GM06990 (cell line): ENCODE measurements at regions not wholly inside any gene's neighbourhood (a gene's known extent, or its start where the extent isn't known, plus 50 kb on each side); places are given as distances from the start of the nearest gene placed in this dataset.

Source experiments
- DNase-seq: peaks from one replicate; pipeline ENCODE4 v3.0.0-alpha.2; 2011; ENCODE audit not compliant: insufficient read length; ENCODE audit errors: extremely low read depth
- H3K27me3 ChIP-seq: replicated peaks from 2 replicates; pipeline ENCODE4 v1.6.0; 2011; ENCODE audit warnings: low read length; ENCODE audit not compliant: control insufficient read depth, insufficient read depth
- H3K36me3 ChIP-seq: 2 replicates; pipeline ENCODE4 v1.5.1; 2011; ENCODE audit warnings: low read length; ENCODE audit not compliant: control insufficient read depth, insufficient read depth
- H3K4me3 ChIP-seq: replicated peaks from 2 replicates; pipeline ENCODE4 v1.5.1; 2011; ENCODE audit warnings: low read depth, mild to moderate bottlenecking, control low read depth, low read length
- CTCF ChIP-seq: IDR thresholded peaks from 2 replicates; pipeline ENCODE4 v1.5.1; 2011; ENCODE audit warnings: low read length, control low read depth, mild to moderate bottlenecking, inconsistent platforms; ENCODE audit not compliant: insufficient read depth, poor library complexity, severe bottlenecking

GRCh38 chr15:31236184-31237042, 90.2 kb upstream of the KLF13 start:
- Histone ChIP-seq H3K36me3 (no peaks in the 10 kb centered on the region), H3K27me3 (no peaks in the 10 kb centered on the region), H3K4me3 (no peak overlapping the region)
- TF ChIP-seq CTCF = no peak
- peak; percentile 81 for DNase-seq

- Histone ChIP-seq H3K4me3 (no peak overlapping the region), H3K36me3 (no peaks in the 10 kb centered on the region), H3K27me3 (no peaks in the 10 kb centered on the region)
- TF ChIP-seq CTCF = no peak
- DNase-seq = no peak
Measured at GRCh38 chr15:31237043-31237324, 89.7 kb upstream of the KLF13 start.

- no peak overlapping the region for H3K4me3 ChIP-seq
- no peaks in the 10 kb centered on the region for H3K27me3 ChIP-seq
- no peak for DNase-seq
Measured at GRCh38 chr15:31238906-31239305, 87.7 kb upstream of the KLF13 start.

GRCh38 chr15:31239409-31239808, 87.2 kb upstream of the KLF13 start:
- no peak for TF ChIP-seq CTCF
- DNase-seq = no peak

More at GRCh38 chr15:31238906-31239305, 87.7 kb upstream of the KLF13 start:
- no peak for TF ChIP-seq CTCF
- no peaks in the 10 kb centered on the region for H3K36me3 ChIP-seq

GRCh38 chr15:31241888-31242522, 84.6 kb upstream of the KLF13 start:
- TF ChIP-seq CTCF = no peak
- Histone ChIP-seq H3K27me3 (no peaks in the 10 kb centered on the region), H3K4me3 (no peak overlapping the region), H3K36me3 (no peaks in the 10 kb centered on the region)
- no peak for DNase-seq

More at GRCh38 chr15:31239409-31239808, 87.2 kb upstream of the KLF13 start:
- H3K27me3 ChIP-seq = no peaks in the 10 kb centered on the region
- H3K4me3 ChIP-seq = no peak overlapping the region
- H3K36me3 ChIP-seq = no peaks in the 10 kb centered on the region
